ENCODE measurements at regions not wholly inside any gene's neighbourhood (a gene's known extent, or its start where the extent isn't known, plus 50 kb on each side); places are given as distances from the start of the nearest gene placed in this dataset.
"Not testable (repeated sequence)": the region's sequence is repeated elsewhere in the genome, so short reads cannot be mapped to it uniquely, and the experiment has no call there.

GRCh38 chr5:103800741-103801495 is 238.3 kb upstream of the NUDT12 start:
- DNase-seq (ENCODE audit: extremely low read depth in 1 of 2, low read depth in 1 of 2), result no peak

GRCh38 chr5:103793595-103794182 is 231.1 kb upstream of the NUDT12 start:
- no peak for DNase-seq (ENCODE audit: extremely low read depth in 1 of 2, low read depth in 1 of 2)

- no peak for DNase-seq (ENCODE audit: extremely low read depth in 1 of 2, low read depth in 1 of 2)
Observed at GRCh38 chr5:103785569-103785968, 223.0 kb upstream of the NUDT12 start.

- no peak for DNase-seq (ENCODE audit: extremely low read depth in 1 of 2, low read depth in 1 of 2)
Observed at GRCh38 chr5:103783669-103784068, 221.1 kb upstream of the NUDT12 start.

GRCh38 chr5:103780794-103781193 is 218.2 kb upstream of the NUDT12 start:
- no peak for DNase-seq (ENCODE audit: extremely low read depth in 1 of 2, low read depth in 1 of 2)

- no peak for DNase-seq (ENCODE audit: extremely low read depth in 1 of 2, low read depth in 1 of 2)
Observed at GRCh38 chr5:103774721-103775120, 212.1 kb upstream of the NUDT12 start.

GRCh38 chr5:103772248-103772647 is 209.7 kb upstream of the NUDT12 start:
- DNase-seq (ENCODE audit: extremely low read depth in 1 of 2, low read depth in 1 of 2), result no peak

- DNase-seq (ENCODE audit: extremely low read depth in 1 of 2, low read depth in 1 of 2), result no peak
Observed at GRCh38 chr5:103764403-103764802, 201.8 kb upstream of the NUDT12 start.

- DNase-seq (ENCODE audit: extremely low read depth in 1 of 2, low read depth in 1 of 2), result no peak
Observed at GRCh38 chr5:103758996-103759395, 196.4 kb upstream of the NUDT12 start.

- no peak for DNase-seq (ENCODE audit: extremely low read depth in 1 of 2, low read depth in 1 of 2)
Observed at GRCh38 chr5:103755974-103756373, 193.4 kb upstream of the NUDT12 start.

GRCh38 chr5:103745353-103746065 is 182.9 kb upstream of the NUDT12 start:
- no peak for DNase-seq (ENCODE audit: extremely low read depth in 1 of 2, low read depth in 1 of 2)

GRCh38 chr5:103744159-103744558 is 181.6 kb upstream of the NUDT12 start:
- no peak for DNase-seq (ENCODE audit: extremely low read depth in 1 of 2, low read depth in 1 of 2)

- no peak for DNase-seq (ENCODE audit: extremely low read depth in 1 of 2, low read depth in 1 of 2)
Observed at GRCh38 chr5:103743421-103743820, 180.8 kb upstream of the NUDT12 start.

GRCh38 chr5:103741984-103742383 is 179.4 kb upstream of the NUDT12 start:
- DNase-seq (ENCODE audit: extremely low read depth in 1 of 2, low read depth in 1 of 2), result no peak

- not testable (repeated sequence) for DNase-seq (ENCODE audit: extremely low read depth in 1 of 2, low read depth in 1 of 2)
Observed at GRCh38 chr5:103736343-103736742, 173.8 kb upstream of the NUDT12 start.

GRCh38 chr5:103724271-103724670 is 161.7 kb upstream of the NUDT12 start:
- no peak for DNase-seq (ENCODE audit: extremely low read depth in 1 of 2, low read depth in 1 of 2)

- DNase-seq (ENCODE audit: extremely low read depth in 1 of 2, low read depth in 1 of 2), result no peak
Observed at GRCh38 chr5:103721183-103721582, 158.6 kb upstream of the NUDT12 start.

- DNase-seq (ENCODE audit: extremely low read depth in 1 of 2, low read depth in 1 of 2), result no peak
Observed at GRCh38 chr5:103718108-103718507, 155.5 kb upstream of the NUDT12 start.

GRCh38 chr5:103708601-103709000 is 146.0 kb upstream of the NUDT12 start:
- DNase-seq (ENCODE audit: extremely low read depth in 1 of 2, low read depth in 1 of 2), result no peak

GRCh38 chr5:103706939-103707682 is 144.5 kb upstream of the NUDT12 start:
- DNase-seq (ENCODE audit: extremely low read depth in 1 of 2, low read depth in 1 of 2), result no peak

GRCh38 chr5:103703617-103704016 is 141.0 kb upstream of the NUDT12 start:
- no peak for DNase-seq (ENCODE audit: extremely low read depth in 1 of 2, low read depth in 1 of 2)
